Stomach (tissue), 8 donors: ENCODE measurements at regions not wholly inside any gene's neighbourhood (a gene's known extent, or its start where the extent isn't known, plus 50 kb on each side); places are given as distances from the start of the nearest gene placed in this dataset.

ENCODE experiments used
- DNase-seq, 2 donors: peaks; one replicate each; pipeline versions ENCODE4 v3.0.0 to v3.0.0-alpha.2; 2013 to 2019
- H3K27ac ChIP-seq, 5 donors: fragments of 200-600 bp in 4 of 5; sonication (generic) in 4 of 5; one replicate each; pipeline ENCODE4 v1.5.1; 2013 to 2019; ENCODE audit warnings: mild to moderate bottlenecking in 1 of 5, moderate library complexity in 1 of 5
- H3K27me3 ChIP-seq, 3 donors: fragments of 200-600 bp; sonication (generic); one replicate each; pipeline ENCODE4 v1.5.1; 2017 to 2019; ENCODE audit warnings: mixed run types in 1 of 3
- H3K36me3 ChIP-seq, 4 donors: fragments of 200-600 bp; sonication (generic); 1 replicate in 3 of 4; 2 replicates in 1 of 4; pipeline ENCODE4 v1.5.1; 2016 to 2019
- H3K4me1 ChIP-seq, 4 donors: fragments of 200-600 bp; sonication (generic); one replicate each; pipeline ENCODE4 v1.5.1; 2016 to 2019
- H3K4me3 ChIP-seq, 4 donors: fragments of 200-600 bp; sonication (generic) in 3 of 4; one replicate each; pipeline ENCODE4 v1.5.1; 2016 to 2019; ENCODE audit warnings: mild to moderate bottlenecking in 1 of 4
- H3K9me3 ChIP-seq, 4 donors: fragments of 200-600 bp; sonication (generic); one replicate each; pipeline ENCODE4 v1.5.1; 2016 to 2019
- EP300 ChIP-seq: sonication (generic); formaldehyde crosslinking; IDR thresholded peaks from one replicate; pipeline ENCODE4 v1.6.1; 2017; ENCODE audit warnings: antibody characterized with exemption
- POLR2A ChIP-seq, 4 donors: fragments of 450-650 bp; IDR thresholded peaks; one replicate each; pipeline ENCODE4 v1.6.1; 2016; ENCODE audit warnings: antibody characterized with exemption in 4 of 4, control low read depth in 2 of 4, mild to moderate bottlenecking in 1 of 4, moderate library complexity in 1 of 4
- POLR2AphosphoS5 ChIP-seq, 3 donors: sonication (generic); formaldehyde crosslinking; IDR thresholded peaks; one replicate each; pipeline ENCODE4 v1.6.1; 2016; ENCODE audit warnings: antibody characterized with exemption in 3 of 3
- WGBS, 5 donors: extraction: QIAGEN DNeasy Blood & Tissue Kit in 3 of 5; methylation state at CpG; one replicate each; pipeline versions ENCODE4 v1.1.5 to v1.1.7; 2013 to 2018; 5-methylcytosine and 5-hydroxymethylcytosine counted together
- intact Hi-C: fragments of 100-400 bp; cut with DNase I; formaldehyde crosslinking; loops from one replicate; pipeline ENCODE4 v1.15.1; 2023; ENCODE audit warnings: low total_unique reads
- TF ChIP-seq, protein P1 (sequence below), 7 experiments: fragments of 450-650 bp in 4 of 7; fragments of 200-600 bp in 3 of 7; sonication (generic) in 3 of 7; IDR thresholded peaks; one replicate each; pipeline ENCODE4 v1.5.1; 2016 to 2019; ENCODE audit warnings: antibody characterized with exemption in 7 of 7, control low read depth in 2 of 7, mild to moderate bottlenecking in 1 of 7
- donor health status: healthy with polysubstance abuse.
- donor health status: Bipolar disorder and iron deficiency.
- donor health status: healthy.

GRCh38 chr12:34526946-34527345, 504.6 kb downstream of the ALG10 start:
- no peak overlapping the region for H3K4me3 ChIP-seq
- TF ChIP-seq POLR2A (IDR thresholded peaks at IDR 0.05) (no peak), EP300 (no peak), POLR2AphosphoS5 (IDR thresholded peaks at IDR 0.05) (no peak)
- TF ChIP-seq, protein P1, sequence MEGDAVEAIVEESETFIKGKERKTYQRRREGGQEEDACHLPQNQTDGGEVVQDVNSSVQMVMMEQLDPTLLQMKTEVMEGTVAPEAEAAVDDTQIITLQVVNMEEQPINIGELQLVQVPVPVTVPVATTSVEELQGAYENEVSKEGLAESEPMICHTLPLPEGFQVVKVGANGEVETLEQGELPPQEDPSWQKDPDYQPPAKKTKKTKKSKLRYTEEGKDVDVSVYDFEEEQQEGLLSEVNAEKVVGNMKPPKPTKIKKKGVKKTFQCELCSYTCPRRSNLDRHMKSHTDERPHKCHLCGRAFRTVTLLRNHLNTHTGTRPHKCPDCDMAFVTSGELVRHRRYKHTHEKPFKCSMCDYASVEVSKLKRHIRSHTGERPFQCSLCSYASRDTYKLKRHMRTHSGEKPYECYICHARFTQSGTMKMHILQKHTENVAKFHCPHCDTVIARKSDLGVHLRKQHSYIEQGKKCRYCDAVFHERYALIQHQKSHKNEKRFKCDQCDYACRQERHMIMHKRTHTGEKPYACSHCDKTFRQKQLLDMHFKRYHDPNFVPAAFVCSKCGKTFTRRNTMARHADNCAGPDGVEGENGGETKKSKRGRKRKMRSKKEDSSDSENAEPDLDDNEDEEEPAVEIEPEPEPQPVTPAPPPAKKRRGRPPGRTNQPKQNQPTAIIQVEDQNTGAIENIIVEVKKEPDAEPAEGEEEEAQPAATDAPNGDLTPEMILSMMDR (IDR thresholded peaks at IDR 0.05) = no peak
- intact Hi-C loops = no loop called here
- H3K36me3 ChIP-seq = no peaks in the 10 kb centered on the region
- no peak overlapping the region for H3K27ac ChIP-seq
- H3K27me3 ChIP-seq = no peaks in the 10 kb centered on the region
- no peak for DNase-seq
- 41 to 69% (median 52%) methylated on average over 4 of the region's 4 CpGs for WGBS, 5 donors
- no peaks in the 10 kb centered on the region for H3K4me1 ChIP-seq
- peaks cover 6 to 87% (median 50%) of the 10 kb centered on the region in 4 donors for H3K9me3 ChIP-seq

- no peak for DNase-seq
- H3K27me3 ChIP-seq = no peaks in the 10 kb centered on the region
- no peak overlapping the region for H3K4me3 ChIP-seq
- TF ChIP-seq, protein P1 (IDR thresholded peaks at IDR 0.05) = no peak
- TF ChIP-seq POLR2A (IDR thresholded peaks at IDR 0.05) = no peak
- no peak for TF ChIP-seq EP300
- no peak for TF ChIP-seq POLR2AphosphoS5 (IDR thresholded peaks at IDR 0.05)
- no peak overlapping the region for H3K27ac ChIP-seq
- H3K36me3 ChIP-seq = no peaks in the 10 kb centered on the region
- H3K4me1 ChIP-seq = no peaks in the 10 kb centered on the region
- H3K9me3 ChIP-seq = peaks cover 29 to 100% (median 84%) of the 10 kb centered on the region in 4 donors
- WGBS, 5 donors = 76 to 86% (median 84%) methylated on average over 4 of the region's 4 CpGs
- intact Hi-C loops = no loop called here
Observed at GRCh38 chr12:34547276-34547675, 525.0 kb downstream of the ALG10 start.

DNA sequence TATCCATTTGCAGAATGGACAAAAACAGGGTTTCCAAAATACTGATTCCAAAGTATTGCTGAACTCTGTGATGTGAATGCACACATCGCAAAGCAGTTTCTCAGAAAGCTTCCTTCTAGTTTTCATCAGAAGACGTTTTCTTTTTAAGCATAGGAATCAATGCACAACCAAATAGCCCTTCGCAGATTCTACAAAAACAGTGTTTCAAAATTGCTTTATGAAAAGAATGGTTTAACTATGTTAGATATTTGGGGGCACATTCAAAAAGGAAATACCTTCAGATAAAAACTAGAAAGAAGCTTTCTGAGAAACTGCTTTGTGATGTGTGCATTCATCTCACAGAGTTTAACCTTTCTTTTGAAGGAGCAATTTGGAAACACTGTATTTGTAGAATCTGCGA, 569.7 kb downstream of the ALG10 start:
- intact Hi-C loops = no loop called here
- Histone ChIP-seq H3K27me3 (no peaks in the 10 kb centered on the region), H3K36me3 (no peaks in the 10 kb centered on the region), H3K4me1 (no peaks in the 10 kb centered on the region), H3K27ac (no peak overlapping the region), H3K4me3 (no peak overlapping the region), H3K9me3 (peaks cover 40 to 100% (median 99%) of the 10 kb centered on the region in 4 donors)
- WGBS, 5 donors = 67 to 79% (median 70%) methylated on average over 4 of the region's 4 CpGs
- DNase-seq = no peak
- TF ChIP-seq POLR2AphosphoS5 (IDR thresholded peaks at IDR 0.05) (no peak), POLR2A (IDR thresholded peaks at IDR 0.05) (no peak), EP300 (no peak)
- TF ChIP-seq, protein P1 (IDR thresholded peaks at IDR 0.05) = no peak

DNA sequence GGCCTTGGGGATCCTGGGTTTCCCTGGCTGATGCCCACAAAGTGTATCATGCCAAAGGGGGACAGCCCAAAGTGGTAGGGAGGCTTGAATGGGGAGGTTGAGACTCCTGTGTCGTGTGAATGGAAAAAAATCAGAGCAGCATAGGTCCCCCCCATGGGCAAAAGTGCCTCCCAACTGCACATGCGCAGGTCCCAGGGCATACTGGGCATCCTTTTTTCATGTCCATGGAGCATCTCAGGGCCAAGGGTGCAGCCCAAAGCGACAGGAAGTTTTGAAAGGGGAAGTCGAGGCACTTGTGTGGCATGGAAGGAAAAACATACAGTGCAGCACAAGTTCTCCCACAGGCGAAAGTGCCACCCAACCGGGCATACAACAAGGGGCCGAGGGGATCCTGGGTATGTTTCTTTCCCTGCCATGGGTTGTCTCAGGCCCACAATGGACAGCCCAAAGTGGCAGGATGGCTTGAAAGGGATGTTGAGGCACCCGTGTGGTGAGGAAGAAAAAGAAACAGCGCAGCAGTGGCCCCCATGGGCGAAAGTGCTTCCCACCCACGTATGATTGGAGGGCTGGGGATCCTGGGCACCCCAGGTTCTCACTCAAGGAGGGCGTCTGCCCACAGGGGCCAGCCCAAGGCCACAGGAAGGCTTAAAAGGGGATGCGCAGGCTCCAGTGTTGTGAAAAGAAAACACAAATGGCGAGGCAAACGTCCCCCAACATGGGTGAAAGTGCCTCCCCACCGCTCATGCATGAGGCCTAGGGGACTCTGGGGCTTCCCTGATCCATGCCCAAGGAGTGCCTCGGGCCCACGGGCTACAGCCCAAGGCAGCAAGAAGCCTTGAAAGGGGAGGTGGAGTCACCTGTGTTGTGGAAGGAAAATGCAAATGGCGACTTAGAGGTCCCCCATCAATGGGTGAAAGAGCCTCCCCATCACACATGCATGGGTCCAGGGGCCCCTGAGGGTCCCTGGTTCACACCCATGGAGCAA, 573.7 kb downstream of the ALG10 start:
- Histone ChIP-seq H3K4me1 (no peaks in the 10 kb centered on the region), H3K9me3 (peaks cover 43 to 100% (median 99%) of the 10 kb centered on the region in 4 donors), H3K27me3 (no peaks in the 10 kb centered on the region), H3K4me3 (no peak overlapping the region), H3K36me3 (no peaks in the 10 kb centered on the region), H3K27ac (no peak overlapping the region)
- no peak for DNase-seq
- 68 to 74% (median 73%) methylated on average over 19 of the region's 19 CpGs for WGBS, 5 donors
- intact Hi-C loops = no loop called here
- TF ChIP-seq POLR2AphosphoS5 (IDR thresholded peaks at IDR 0.05) (no peak), POLR2A (IDR thresholded peaks at IDR 0.05) (no peak), EP300 (no peak)
- TF ChIP-seq, protein P1 (IDR thresholded peaks at IDR 0.05) = no peak
